ENCODE measurements at regions not wholly inside any gene's neighbourhood (a gene's known extent, or its start where the extent isn't known, plus 50 kb on each side); places are given as distances from the start of the nearest gene placed in this dataset.

GRCh38 chr2:105570326-105570725, 171.5 kb upstream of the FHL2 start:
- no peak for TF ChIP-seq YY1 (IDR thresholded peaks at IDR 0.05; ENCODE audit: low read depth, low read length)
- no peak for TF ChIP-seq POLR2A (IDR thresholded peaks at IDR 0.05; ENCODE audit: control extremely low read depth in 1 of 2, low read depth in 2 of 2, low read length in 2 of 2)
- no peak for TF ChIP-seq CTCF (IDR thresholded peaks at IDR 0.05; ENCODE audit: control extremely low read depth in 1 of 3, insufficient read depth in 1 of 3, low read depth in 1 of 3, low read length in 3 of 3)
- TF ChIP-seq KDM4A (IDR thresholded peaks at IDR 0.05; ENCODE audit: low read depth, low read length, severe bottlenecking) = no peak
- TF ChIP-seq JUN (IDR thresholded peaks at IDR 0.05; ENCODE audit: low read depth, low read length) = no peak
- TF ChIP-seq POLR2AphosphoS5 (IDR thresholded peaks at IDR 0.05; ENCODE audit: low read depth, low read length) = no peak
- TF ChIP-seq ZNF274 (IDR thresholded peaks at IDR 0.05; ENCODE audit: borderline replicate concordance, extremely low read depth, low read length) = no peak
- no peak for TF ChIP-seq CEBPB (IDR thresholded peaks at IDR 0.05; ENCODE audit: low read depth, low read length)
- no peak for TF ChIP-seq EZH2 (IDR thresholded peaks at IDR 0.05; ENCODE audit: low read depth, low read length, severe bottlenecking)
- TF ChIP-seq KDM1A (IDR thresholded peaks at IDR 0.05; ENCODE audit: borderline replicate concordance, low read length) = no peak
- no peak for TF ChIP-seq SP4 (IDR thresholded peaks at IDR 0.05; ENCODE audit: low read length)
